ENCODE measurements at regions not wholly inside any gene's neighbourhood (a gene's known extent, or its start where the extent isn't known, plus 50 kb on each side); places are given as distances from the start of the nearest gene placed in this dataset.

GRCh38 chr12:59494617-59495016, 101.2 kb upstream of the SLC16A7 start:
- H4K91ac ChIP-seq (ENCODE audit: insufficient read length, low read depth, low read length), result no peak overlapping the region
- no peak overlapping the region for H3K27ac ChIP-seq (ENCODE audit: insufficient read length, low read depth, low read length)
- no peaks in the 10 kb centered on the region for H4K20me1 ChIP-seq (ENCODE audit: control insufficient read depth, insufficient read depth, insufficient read length)
- H3K9me3 ChIP-seq (ENCODE audit: control insufficient read depth, low read depth, low read length), result no peaks in the 10 kb centered on the region
- Mint-ChIP-seq H3K4me3 (no peak overlapping the region), H3K27me3 (ENCODE audit: low read depth) (no peaks in the 10 kb centered on the region), H3K9me3 (peaks cover 0 to 4% of the 10 kb centered on the region in 2 experiments; a peak in 2 of 5 replicates), H3K27ac (no peak overlapping the region), H3K36me3 (ENCODE audit: insufficient read depth in 1 of 3, low read depth in 3 of 3) (0 out of 7 replicates have a peak, but pooled peaks cover 0 to 4% (median 0%) of the 10 kb centered on the region in 3 experiments), H3K4me1 (peaks cover 3% of the 10 kb centered on the region in 2 experiments)
- DNase-seq, result no peak
- H3K4me2 ChIP-seq (ENCODE audit: insufficient read depth, insufficient read length, low read length), result no peak overlapping the region
- no peak overlapping the region for H2BK5ac ChIP-seq (ENCODE audit: insufficient read length, low read length)
- no peak overlapping the region for H3K18ac ChIP-seq (ENCODE audit: insufficient read length, low read depth, low read length)
- no peak overlapping the region for H4K8ac ChIP-seq (replicated peaks; ENCODE audit: insufficient read length, low read depth, low read length)
- no peak overlapping the region for H3K4ac ChIP-seq (ENCODE audit: low read depth, low read length)
- no peak overlapping the region for H2AFZ ChIP-seq (ENCODE audit: low read length)
- no peak overlapping the region for H2AK5ac ChIP-seq (ENCODE audit: insufficient read length, low read length)
- H3K79me2 ChIP-seq (ENCODE audit: insufficient read depth, low read length), result no peaks in the 10 kb centered on the region
- no peak overlapping the region for H3K14ac ChIP-seq (ENCODE audit: insufficient read depth, low read length)
- TF ChIP-seq CTCF (conservative IDR thresholded peaks at IDR 0.05), result no peak
- no peaks in the 10 kb centered on the region for H3K27me3 ChIP-seq (ENCODE audit: insufficient read depth, low read length)
- no peak overlapping the region for H4K5ac ChIP-seq (ENCODE audit: insufficient read length, low read depth, low read length)
- H2BK15ac ChIP-seq (ENCODE audit: low read depth, low read length), result no peak overlapping the region
- H2BK12ac ChIP-seq (ENCODE audit: insufficient read length, low read depth, low read length), result no peak overlapping the region
- H3K23ac ChIP-seq (ENCODE audit: insufficient read length, low read depth, low read length), result no peak overlapping the region
- no peak overlapping the region for H2BK20ac ChIP-seq (ENCODE audit: low read depth, low read length, poor library complexity, severe bottlenecking)
- H3K4me1 ChIP-seq (ENCODE audit: insufficient read depth, low read length), result no peaks in the 10 kb centered on the region
- H3K56ac ChIP-seq (ENCODE audit: insufficient read length, low read depth, low read length), result no peak overlapping the region
- H3T11ph ChIP-seq (ENCODE audit: low read length), result no peak overlapping the region
- H3K9ac ChIP-seq (ENCODE audit: extremely low read depth, insufficient read length, low read length), result no peak overlapping the region
- no peak overlapping the region for H2BK120ac ChIP-seq (ENCODE audit: low read depth, low read length, poor library complexity, severe bottlenecking)
- no peaks in the 10 kb centered on the region for H3K79me1 ChIP-seq (ENCODE audit: insufficient read depth, low read depth, low read length, poor library complexity, severe bottlenecking)
- no peaks in the 10 kb centered on the region for H3K23me2 ChIP-seq (ENCODE audit: insufficient read length, low read depth, low read length, poor library complexity, severe bottlenecking)
